Smooth muscle cell (in vitro differentiated cells): ENCODE measurements at regions not wholly inside any gene's neighbourhood (a gene's known extent, or its start where the extent isn't known, plus 50 kb on each side); places are given as distances from the start of the nearest gene placed in this dataset.

Experiments
- DNase-seq: peaks from one replicate; lab custom pipeline; 2025; ENCODE audit not compliant: unreplicated experiment; lab: John Stamatoyannopoulos, UW
- H2AFZ ChIP-seq: fragments of 200-600 bp; sonication (generic); 2 replicates; pipeline ENCODE4 v1.6.0; 2016; ENCODE audit warnings: antibody characterized with exemption, low read depth, mild to moderate bottlenecking
- H3F3A ChIP-seq: fragments of 200-600 bp; sonication (generic); 2 replicates; pipeline ENCODE4 v1.6.0; 2017; ENCODE audit warnings: antibody characterized with exemption, low read depth
- H3K27ac ChIP-seq: fragments of 200-600 bp; sonication (generic); 2 replicates; pipeline ENCODE4 v1.5.1; 2016; ENCODE audit warnings: low read depth, mild to moderate bottlenecking
- H3K27me3 ChIP-seq: fragments of 200-600 bp; sonication (generic); 2 replicates; pipeline ENCODE4 v1.6.1; 2016; ENCODE audit warnings: low read depth, mild to moderate bottlenecking
- H3K36me3 ChIP-seq: fragments of 200-600 bp; sonication (generic); 2 replicates; pipeline ENCODE4 v1.5.1; 2016; ENCODE audit warnings: low read depth
- H3K4me1 ChIP-seq: fragments of 200-600 bp; sonication (generic); 2 replicates; pipeline ENCODE4 v1.5.1; 2016; ENCODE audit warnings: low read depth
- H3K4me2 ChIP-seq: fragments of 200-600 bp; sonication (generic); 2 replicates; pipeline ENCODE4 v1.6.0; 2016; ENCODE audit warnings: mild to moderate bottlenecking
- H3K4me3 ChIP-seq: fragments of 200-600 bp; sonication (generic); 2 replicates; pipeline ENCODE4 v1.5.1; 2016; ENCODE audit warnings: mild to moderate bottlenecking
- H3K79me2 ChIP-seq: fragments of 200-600 bp; sonication (generic); 2 replicates; pipeline ENCODE4 v1.6.0; 2016; ENCODE audit warnings: low read depth, mild to moderate bottlenecking
- H3K9ac ChIP-seq: fragments of 200-600 bp; sonication (generic); 2 replicates; pipeline ENCODE4 v1.6.0; 2016; ENCODE audit warnings: low read depth
- H3K9me3 ChIP-seq: fragments of 200-600 bp; sonication (generic); replicated peaks from 2 replicates; pipeline ENCODE4 v1.5.1; 2016; ENCODE audit warnings: low read depth
- H4K20me1 ChIP-seq: fragments of 200-600 bp; sonication (generic); 2 replicates; pipeline ENCODE4 v1.6.0; 2016; ENCODE audit warnings: low read depth
- CTCF ChIP-seq: fragments of 200-600 bp; sonication (generic); IDR thresholded peaks from 2 replicates; pipeline ENCODE4 v1.5.1; 2017; ENCODE audit warnings: borderline replicate concordance, mild to moderate bottlenecking, antibody characterized with exemption; ENCODE audit not compliant: insufficient read depth, poor library complexity, severe bottlenecking
- WGBS: methylation state at CpG from one replicate; pipeline ENCODE4 v1.1.7; 2016; ENCODE audit warnings: low lambda C conversion rate; 5-methylcytosine and 5-hydroxymethylcytosine counted together

GRCh38 chr21:27078915-27079314, 112.0 kb upstream of the ADAMTS5 start:
- H3K36me3 ChIP-seq = no peaks in the 10 kb centered on the region
- 61% methylated on average over 4 of the region's 4 CpGs for WGBS

GRCh38 chr21:27077501-27077900, 110.6 kb upstream of the ADAMTS5 start:
- H3K4me1 ChIP-seq = peaks cover 17% of the 10 kb centered on the region
- DNase-seq = no peak
- no peak for TF ChIP-seq CTCF
- H4K20me1 ChIP-seq = no peaks in the 10 kb centered on the region
- 43% methylated on average over 4 of the region's 4 CpGs for WGBS
- H2AFZ ChIP-seq = peak overlapping the region; percentile 38
- no peaks in the 10 kb centered on the region for H3K36me3 ChIP-seq
- H3K4me2 ChIP-seq = peak overlapping the region; percentile 70
- H3K9ac ChIP-seq = no peak overlapping the region
- H3K79me2 ChIP-seq = no peaks in the 10 kb centered on the region
- no peak overlapping the region for H3K4me3 ChIP-seq
- H3K9me3 ChIP-seq = no peaks in the 10 kb centered on the region
- no peaks in the 10 kb centered on the region for H3F3A ChIP-seq
- H3K27me3 ChIP-seq = no peaks in the 10 kb centered on the region
- H3K27ac ChIP-seq = peak overlapping the region; percentile 50

More at GRCh38 chr21:27078915-27079314, 112.0 kb upstream of the ADAMTS5 start:
- Histone ChIP-seq H4K20me1 (no peaks in the 10 kb centered on the region), H3K9me3 (no peaks in the 10 kb centered on the region), H3F3A (no peaks in the 10 kb centered on the region), H3K4me2 (no peak overlapping the region), H2AFZ (peak overlapping the region; percentile 38), H3K9ac (no peak overlapping the region), H3K4me1 (peaks cover 17% of the 10 kb centered on the region), H3K4me3 (no peak overlapping the region), H3K27me3 (no peaks in the 10 kb centered on the region), H3K27ac (no peak overlapping the region), H3K79me2 (no peaks in the 10 kb centered on the region)
- no peak for DNase-seq
- TF ChIP-seq CTCF = no peak

- Histone ChIP-seq H3K4me1 (peaks cover 17% of the 10 kb centered on the region), H3F3A (no peaks in the 10 kb centered on the region), H3K79me2 (no peaks in the 10 kb centered on the region), H3K27me3 (no peaks in the 10 kb centered on the region), H3K9me3 (no peaks in the 10 kb centered on the region), H3K9ac (no peak overlapping the region), H3K4me3 (no peak overlapping the region), H2AFZ (no peak overlapping the region), H3K27ac (no peak overlapping the region), H3K4me2 (no peak overlapping the region), H4K20me1 (no peaks in the 10 kb centered on the region), H3K36me3 (no peaks in the 10 kb centered on the region)
- no peak for TF ChIP-seq CTCF
- no peak for DNase-seq
Measured at GRCh38 chr21:27076025-27076424, 109.1 kb upstream of the ADAMTS5 start.

- H3K4me3 ChIP-seq = no peak overlapping the region
- no peaks in the 10 kb centered on the region for H3K9me3 ChIP-seq
- H3K79me2 ChIP-seq = no peaks in the 10 kb centered on the region
- no peaks in the 10 kb centered on the region for H3K36me3 ChIP-seq
- no peak for TF ChIP-seq CTCF
- peak overlapping the region; percentile 44 for H2AFZ ChIP-seq
- H4K20me1 ChIP-seq = no peaks in the 10 kb centered on the region
- no peak overlapping the region for H3K27ac ChIP-seq
- no peak overlapping the region for H3K9ac ChIP-seq
- H3K4me2 ChIP-seq = no peak overlapping the region
- no peaks in the 10 kb centered on the region for H3K27me3 ChIP-seq
- H3K4me1 ChIP-seq = no peaks in the 10 kb centered on the region
- DNase-seq = no peak
- H3F3A ChIP-seq = no peaks in the 10 kb centered on the region
- WGBS = 61% methylated on average over 4 of the region's 4 CpGs
Measured at GRCh38 chr21:27070861-27071670, 104.2 kb upstream of the ADAMTS5 start.
